ENCODE measurements at regions not wholly inside any gene's neighbourhood (a gene's known extent, or its start where the extent isn't known, plus 50 kb on each side); places are given as distances from the start of the nearest gene placed in this dataset.
"Not testable (repeated sequence)": the region's sequence is repeated elsewhere in the genome, so short reads cannot be mapped to it uniquely, and the experiment has no call there.

GRCh38 chr7:20513897-20514296 is 101.6 kb upstream of the ABCB5 start:
- DNase-seq (no peak), ATAC-seq (no peak)
- intact Hi-C loops (cut with DNase I) = no loop called here

GRCh38 chr7:20514364-20514763 is 101.1 kb upstream of the ABCB5 start:
- peak; percentile 59 to 79 for ATAC-seq
- intact Hi-C loops (cut with DNase I) = no loop called here
- DNase-seq = peak; percentile 52

- ATAC-seq = no peak
- no peak for DNase-seq
- intact Hi-C loops (cut with DNase I) = no loop called here
These were observed 95.8 kb upstream of the ABCB5 start for GRCh38 chr7:20519645-20520044.

GRCh38 chr7:20520530-20520929 is 94.9 kb upstream of the ABCB5 start:
- intact Hi-C loops (cut with DNase I) = no loop called here
- DNase-seq (no peak), ATAC-seq (no peak)

GRCh38 chr7:20521243-20521642 is 94.2 kb upstream of the ABCB5 start:
- intact Hi-C loops (cut with DNase I) = no loop called here
- no peak for ATAC-seq
- DNase-seq = no peak

GRCh38 chr7:20529260-20529659 is 86.2 kb upstream of the ABCB5 start:
- no peak for DNase-seq
- intact Hi-C loops (cut with DNase I) = no loop called here
- ATAC-seq = no peak

- intact Hi-C loops (cut with DNase I) = no loop called here
- DNase-seq (no peak), ATAC-seq (no peak)
These were observed 82.6 kb upstream of the ABCB5 start for GRCh38 chr7:20532890-20533289.

- no peak for ATAC-seq
- intact Hi-C loops (cut with DNase I) = no loop called here
- no peak for DNase-seq
These were observed 80.9 kb upstream of the ABCB5 start for GRCh38 chr7:20534543-20534942.

- intact Hi-C loops (cut with DNase I) = no loop called here
- no peak for ATAC-seq
- no peak for DNase-seq
These were observed 79.9 kb upstream of the ABCB5 start for GRCh38 chr7:20535541-20535940.

GRCh38 chr7:20539201-20539600 is 76.3 kb upstream of the ABCB5 start:
- no peak for ATAC-seq
- intact Hi-C loops (cut with DNase I) = no loop called here
- no peak for DNase-seq

GRCh38 chr7:20541608-20542349 is 73.7 kb upstream of the ABCB5 start:
- DNase-seq (no peak), ATAC-seq (no peak)
- intact Hi-C loops (cut with DNase I) = no loop called here

GRCh38 chr7:20542594-20542993 is 72.9 kb upstream of the ABCB5 start:
- DNase-seq = peak; percentile 40
- ATAC-seq = peak; percentile 90 to 91
- intact Hi-C loops (cut with DNase I) = no loop called here

GRCh38 chr7:20543500-20543899 is 72.0 kb upstream of the ABCB5 start:
- no peak for ATAC-seq

GRCh38 chr7:20545016-20545415 is 70.5 kb upstream of the ABCB5 start:
- intact Hi-C loops (cut with DNase I) = no loop called here
- DNase-seq = no peak
- no peak for ATAC-seq

More at GRCh38 chr7:20543500-20543899, 72.0 kb upstream of the ABCB5 start:
- no peak for DNase-seq
- intact Hi-C loops (cut with DNase I) = no loop called here

GRCh38 chr7:20546958-20547357 is 68.5 kb upstream of the ABCB5 start:
- DNase-seq; intact Hi-C loops (cut with DNase I); ATAC-seq: not testable (repeated sequence)

GRCh38 chr7:20554072-20554471 is 61.4 kb upstream of the ABCB5 start:
- intact Hi-C loops (cut with DNase I) = no loop called here
- DNase-seq (no peak), ATAC-seq (no peak)

- DNase-seq (no peak), ATAC-seq (no peak)
- intact Hi-C loops (cut with DNase I) = no loop called here
These were observed 59.4 kb upstream of the ABCB5 start for GRCh38 chr7:20556091-20556490.

GRCh38 chr7:20557116-20557515 is 58.4 kb upstream of the ABCB5 start:
- intact Hi-C loops (cut with DNase I) = no loop called here
- DNase-seq (no peak), ATAC-seq (no peak)

GRCh38 chr7:20558963-20559716 is 56.3 kb upstream of the ABCB5 start:
- DNase-seq = no peak
- no peak for ATAC-seq

GRCh38 chr7:20559883-20560282 is 55.6 kb upstream of the ABCB5 start:
- DNase-seq (no peak), ATAC-seq (no peak)
- intact Hi-C loops (cut with DNase I) = no loop called here

More at GRCh38 chr7:20558963-20559716, 56.3 kb upstream of the ABCB5 start:
- intact Hi-C loops (cut with DNase I) = no loop called here

Measured in left cardiac atrium (tissue), 4 donors.